Activated T-cell treated with anti-CD3 and anti-CD28 coated beads for 24 hours (primary cell): ENCODE measurements at regions not wholly inside any gene's neighbourhood (a gene's known extent, or its start where the extent isn't known, plus 50 kb on each side); places are given as distances from the start of the nearest gene placed in this dataset.
"Not testable (repeated sequence)": the region's sequence is repeated elsewhere in the genome, so short reads cannot be mapped to it uniquely, and the experiment has no call there.

Source experiments
- DNase-seq: peaks from one replicate; pipeline ENCODE4 v3.0.0-alpha.2; 2020; ENCODE audit warnings: low read depth

GRCh38 chr13:99698816-99699099, 197.5 kb downstream of the TM9SF2 start:
- no peak for DNase-seq

- DNase-seq: no peak
Observed at GRCh38 chr13:99698010-99698815, 196.9 kb downstream of the TM9SF2 start.

GRCh38 chr13:99695857-99696256, 194.6 kb downstream of the TM9SF2 start:
- DNase-seq: no peak

- no peak for DNase-seq
Observed at GRCh38 chr13:99693852-99694611, 192.8 kb downstream of the TM9SF2 start.

GRCh38 chr13:99693351-99693750, 192.1 kb downstream of the TM9SF2 start:
- DNase-seq: no peak

GRCh38 chr13:99692854-99693253, 191.6 kb downstream of the TM9SF2 start:
- no peak for DNase-seq

- DNase-seq: no peak
Observed at GRCh38 chr13:99691552-99691951, 190.3 kb downstream of the TM9SF2 start.

GRCh38 chr13:99690426-99691174, 189.3 kb downstream of the TM9SF2 start:
- no peak for DNase-seq

- DNase-seq: no peak
Observed at GRCh38 chr13:99689955-99690354, 188.7 kb downstream of the TM9SF2 start.

GRCh38 chr13:99688776-99689175, 187.5 kb downstream of the TM9SF2 start:
- DNase-seq: no peak

GRCh38 chr13:99687723-99688397, 186.6 kb downstream of the TM9SF2 start:
- DNase-seq: no peak

- no peak for DNase-seq
Observed at GRCh38 chr13:99686944-99687411, 185.7 kb downstream of the TM9SF2 start.

GRCh38 chr13:99686157-99686572, 184.9 kb downstream of the TM9SF2 start:
- no peak for DNase-seq

GRCh38 chr13:99681695-99682094, 180.4 kb downstream of the TM9SF2 start:
- no peak for DNase-seq

GRCh38 chr13:99677116-99677951, 176.1 kb downstream of the TM9SF2 start:
- no peak for DNase-seq

GRCh38 chr13:99671746-99672145, 170.5 kb downstream of the TM9SF2 start:
- no peak for DNase-seq

- DNase-seq: not testable (repeated sequence)
Observed at GRCh38 chr13:99669096-99669495, 167.8 kb downstream of the TM9SF2 start.

GRCh38 chr13:99666146-99666805, 165.0 kb downstream of the TM9SF2 start:
- DNase-seq: no peak

GRCh38 chr13:99665711-99666110, 164.4 kb downstream of the TM9SF2 start:
- DNase-seq: no peak

- DNase-seq: no peak
Observed at GRCh38 chr13:99663908-99664307, 162.6 kb downstream of the TM9SF2 start.
